HepG2 (cell line): ENCODE measurements at regions not wholly inside any gene's neighbourhood (a gene's known extent, or its start where the extent isn't known, plus 50 kb on each side); places are given as distances from the start of the nearest gene placed in this dataset.
"Not testable (repeated sequence)": the region's sequence is repeated elsewhere in the genome, so short reads cannot be mapped to it uniquely, and the experiment has no call there.

ENCODE experiments used
- HIVEP1 ChIP-seq: sonication (generic); formaldehyde crosslinking; IDR thresholded peaks from 2 replicates; pipeline ENCODE4 v1.4.0; 2020; ENCODE audit warnings: mild to moderate bottlenecking, missing genetic modification reagents
- SRF ChIP-seq: IDR thresholded peaks from 2 replicates; pipeline ENCODE4 v1.6.1; 2011; ENCODE audit warnings: mild to moderate bottlenecking, low read depth, low read length, moderate library complexity
- ZNF660 ChIP-seq: sonication (generic); formaldehyde crosslinking; IDR thresholded peaks from 2 replicates; pipeline ENCODE4 v1.5.1; 2020; ENCODE audit warnings: mild to moderate bottlenecking, low read depth, missing genetic modification reagents, borderline replicate concordance

- not testable (repeated sequence) for TF ChIP-seq SRF; HIVEP1 (CRISPR knock-in tag); ZNF660 (CRISPR knock-in tag)
These were observed 56.2 kb downstream of the SPATA31A6 start for GRCh38 chr9:42239445-42240260.
